Gastrocnemius medialis (tissue), 4 donors: ENCODE measurements at regions not wholly inside any gene's neighbourhood (a gene's known extent, or its start where the extent isn't known, plus 50 kb on each side); places are given as distances from the start of the nearest gene placed in this dataset.
"Not testable (repeated sequence)": the region's sequence is repeated elsewhere in the genome, so short reads cannot be mapped to it uniquely, and the experiment has no call there.

Experiments used
- ATAC-seq, 2 donors: fragments of 150-250 bp; one replicate each; pipeline ENCODE4 v1.9.1; 2016
- DNase-seq, 2 donors: peaks; one replicate each; pipeline ENCODE4 v3.0.0-alpha.2; 2019
- H3K27ac ChIP-seq, 4 donors: fragments of 200-600 bp; sonication (generic); 1 replicate in 1 of 4; 2 replicates in 3 of 4; pipeline ENCODE4 v1.5.1; 2016 to 2018; ENCODE audit warnings: mild to moderate bottlenecking in 2 of 4, moderate library complexity in 1 of 4
- H3K27me3 ChIP-seq, 3 donors: fragments of 200-600 bp; sonication (generic) in 2 of 3; 1 replicate in 1 of 3; 2 replicates in 2 of 3; pipeline versions ENCODE4 v1.5.1 to v1.6.0; 2016 to 2019; ENCODE audit warnings: mild to moderate bottlenecking in 1 of 3, moderate library complexity in 1 of 3
- H3K36me3 ChIP-seq, 2 donors: fragments of 200-600 bp; sonication (generic) in 1 of 2; one replicate each; pipeline ENCODE4 v1.5.1; 2017 to 2018
- H3K4me1 ChIP-seq, 2 donors: fragments of 200-600 bp; sonication (generic) in 1 of 2; one replicate each; pipeline ENCODE4 v1.5.1; 2016 to 2017; ENCODE audit warnings: mild to moderate bottlenecking in 2 of 2
- H3K4me3 ChIP-seq, 4 donors: fragments of 200-600 bp; sonication (generic) in 3 of 4; 1 replicate in 1 of 4; 2 replicates in 3 of 4; pipeline ENCODE4 v1.5.1; 2016 to 2019; ENCODE audit warnings: mild to moderate bottlenecking in 2 of 4
- H3K9me3 ChIP-seq, 3 donors: fragments of 200-600 bp; sonication (generic) in 2 of 3; 1 replicate in 1 of 3; 2 replicates in 2 of 3; pipeline ENCODE4 v1.5.1; 2016 to 2019
- CTCF ChIP-seq, 5 experiments: fragments of 450-650 bp in 3 of 5; fragments of 200-600 bp in 2 of 5; sonication (generic) in 2 of 5; IDR thresholded peaks in 4 of 5; conservative IDR thresholded peaks in 1 of 5; 1 replicate in 4 of 5; 2 replicates in 1 of 5; pipeline ENCODE4 v1.5.1; 2016 to 2019; ENCODE audit warnings: antibody characterized with exemption in 5 of 5, mild to moderate bottlenecking in 3 of 5, moderate library complexity in 3 of 5
- POLR2A ChIP-seq, 2 donors: fragments of 450-650 bp; IDR thresholded peaks; one replicate each; pipeline ENCODE4 v1.6.1; 2017; ENCODE audit warnings: antibody characterized with exemption in 2 of 2, mild to moderate bottlenecking in 2 of 2, moderate library complexity in 2 of 2
- in situ Hi-C, 4 donors: fragments of 200-750 bp; cut with MboI; loops; one replicate each; pipeline versions ENCODE4 v1.15.0 to v1.8.0; 2017; ENCODE audit warnings: low sequenced_read_pairs in 4 of 4
- intact Hi-C: fragments of 100-400 bp; cut with DNase I; formaldehyde crosslinking; loops from one replicate; pipeline ENCODE4 v1.15.1; 2023; ENCODE audit warnings: low total_unique reads

- in situ Hi-C loops (no loop called here), intact Hi-C loops (no loop called here)
- no peak for ATAC-seq
- no peak overlapping the region for H3K27ac ChIP-seq
- H3K27me3 ChIP-seq = no peaks in the 10 kb centered on the region
- no peaks in the 10 kb centered on the region for H3K4me1 ChIP-seq
- no peak for TF ChIP-seq CTCF (IDR thresholded peaks at IDR 0.05 in 4 of 5, conservative IDR thresholded peaks at IDR 0.05 in 1 of 5)
- TF ChIP-seq POLR2A (IDR thresholded peaks at IDR 0.05) = no peak
- no peaks in the 10 kb centered on the region for H3K9me3 ChIP-seq
- no peak for DNase-seq
- H3K36me3 ChIP-seq = no peaks in the 10 kb centered on the region
- no peak overlapping the region for H3K4me3 ChIP-seq
Measured at GRCh38 chr12:18888047-18888446, 150.1 kb downstream of the CAPZA3 start.

- ATAC-seq, H3K4me1 ChIP-seq, H3K27ac ChIP-seq, in situ Hi-C loops, DNase-seq, intact Hi-C loops, H3K27me3 ChIP-seq, H3K36me3 ChIP-seq, H3K9me3 ChIP-seq, H3K4me3 ChIP-seq: not testable (repeated sequence)
Measured at GRCh38 chr12:18890621-18891020, 152.7 kb downstream of the CAPZA3 start.

GRCh38 chr12:18895540-18895939, 157.6 kb downstream of the CAPZA3 start:
- ATAC-seq (no peak), DNase-seq (no peak)
- TF ChIP-seq CTCF (IDR thresholded peaks at IDR 0.05 in 4 of 5, conservative IDR thresholded peaks at IDR 0.05 in 1 of 5) (no peak), POLR2A (IDR thresholded peaks at IDR 0.05) (no peak)
- Histone ChIP-seq H3K27me3 (no peaks in the 10 kb centered on the region), H3K4me3 (no peak overlapping the region), H3K27ac (no peak overlapping the region), H3K36me3 (no peaks in the 10 kb centered on the region), H3K9me3 (no peaks in the 10 kb centered on the region), H3K4me1 (no peaks in the 10 kb centered on the region)
- in situ Hi-C loops = no loop called here
- intact Hi-C loops = no loop called here

- no peak for ATAC-seq
- no peak for DNase-seq
- H3K4me1 ChIP-seq = no peaks in the 10 kb centered on the region
- no peaks in the 10 kb centered on the region for H3K27me3 ChIP-seq
- TF ChIP-seq CTCF (IDR thresholded peaks at IDR 0.05 in 4 of 5, conservative IDR thresholded peaks at IDR 0.05 in 1 of 5) (no peak), POLR2A (IDR thresholded peaks at IDR 0.05) (no peak)
- intact Hi-C loops = no loop called here
- no peak overlapping the region for H3K4me3 ChIP-seq
- H3K27ac ChIP-seq = no peak overlapping the region
- in situ Hi-C loops = no loop called here
- H3K9me3 ChIP-seq = no peaks in the 10 kb centered on the region
- no peaks in the 10 kb centered on the region for H3K36me3 ChIP-seq
Measured at GRCh38 chr12:18895946-18896345, 158.0 kb downstream of the CAPZA3 start.

GRCh38 chr12:18897823-18898222, 159.9 kb downstream of the CAPZA3 start:
- no peak for DNase-seq
- Histone ChIP-seq H3K36me3 (no peaks in the 10 kb centered on the region), H3K27ac (no peak overlapping the region), H3K4me1 (no peaks in the 10 kb centered on the region), H3K9me3 (no peaks in the 10 kb centered on the region), H3K27me3 (no peaks in the 10 kb centered on the region), H3K4me3 (no peak overlapping the region)
- TF ChIP-seq POLR2A (IDR thresholded peaks at IDR 0.05) = no peak
- TF ChIP-seq CTCF (IDR thresholded peaks at IDR 0.05 in 4 of 5, conservative IDR thresholded peaks at IDR 0.05 in 1 of 5) = no peak
- in situ Hi-C loops (no loop called here), intact Hi-C loops (no loop called here)
- no peak for ATAC-seq
